ENCODE measurements at regions not wholly inside any gene's neighbourhood (a gene's known extent, or its start where the extent isn't known, plus 50 kb on each side); places are given as distances from the start of the nearest gene placed in this dataset.

- TF ChIP-seq POLR2A (IDR thresholded peaks at IDR 0.05; ENCODE audit: low read depth, low read length): no peak
- FAIRE-seq (no peak), DNase-seq (ENCODE audit: insufficient read length, low spot score) (no peak)
These were observed 302.6 kb downstream of the ENC1 start for GRCh38 chr5:74337984-74338310.

- no peak for TF ChIP-seq POLR2A (IDR thresholded peaks at IDR 0.05; ENCODE audit: low read depth, low read length)
- no peak for FAIRE-seq
- no peak for DNase-seq (ENCODE audit: insufficient read length, low spot score)
These were observed 303.1 kb downstream of the ENC1 start for GRCh38 chr5:74337254-74337983.

- FAIRE-seq: no peak
- no peak for DNase-seq (ENCODE audit: insufficient read length, low spot score)
These were observed 304.2 kb downstream of the ENC1 start for GRCh38 chr5:74336297-74336696.

GRCh38 chr5:74334762-74335384 is 305.7 kb downstream of the ENC1 start:
- DNase-seq (ENCODE audit: insufficient read length, low spot score) (no peak), FAIRE-seq (no peak)
- no peak for TF ChIP-seq POLR2A (IDR thresholded peaks at IDR 0.05; ENCODE audit: low read depth, low read length)

More at GRCh38 chr5:74336297-74336696, 304.2 kb downstream of the ENC1 start:
- no peak for TF ChIP-seq POLR2A (IDR thresholded peaks at IDR 0.05; ENCODE audit: low read depth, low read length)

- FAIRE-seq (no peak), DNase-seq (ENCODE audit: insufficient read length, low spot score) (no peak)
- no peak for TF ChIP-seq POLR2A (IDR thresholded peaks at IDR 0.05; ENCODE audit: low read depth, low read length)
These were observed 306.3 kb downstream of the ENC1 start for GRCh38 chr5:74334062-74334761.

GRCh38 chr5:74333430-74333829 is 307.1 kb downstream of the ENC1 start:
- FAIRE-seq: no peak
- no peak for TF ChIP-seq POLR2A (IDR thresholded peaks at IDR 0.05; ENCODE audit: low read depth, low read length)
- DNase-seq (ENCODE audit: insufficient read length, low spot score): no peak

GRCh38 chr5:74332682-74333081 is 307.8 kb downstream of the ENC1 start:
- no peak for FAIRE-seq
- no peak for DNase-seq (ENCODE audit: insufficient read length, low spot score)
- TF ChIP-seq POLR2A (IDR thresholded peaks at IDR 0.05; ENCODE audit: low read depth, low read length): no peak

GRCh38 chr5:74332006-74332405 is 308.5 kb downstream of the ENC1 start:
- FAIRE-seq (no peak), DNase-seq (ENCODE audit: insufficient read length, low spot score) (no peak)
- no peak for TF ChIP-seq POLR2A (IDR thresholded peaks at IDR 0.05; ENCODE audit: low read depth, low read length)

GRCh38 chr5:74328221-74328630 is 312.3 kb downstream of the ENC1 start:
- FAIRE-seq: no peak
- no peak for DNase-seq (ENCODE audit: insufficient read length, low spot score)
- no peak for TF ChIP-seq POLR2A (IDR thresholded peaks at IDR 0.05; ENCODE audit: low read depth, low read length)

GRCh38 chr5:74327339-74327685 is 313.2 kb downstream of the ENC1 start:
- no peak for TF ChIP-seq POLR2A (IDR thresholded peaks at IDR 0.05; ENCODE audit: low read depth, low read length)
- FAIRE-seq (no peak), DNase-seq (ENCODE audit: insufficient read length, low spot score) (no peak)

- DNase-seq (ENCODE audit: insufficient read length, low spot score) (peak; percentile 49), FAIRE-seq (peak; percentile 73)
- TF ChIP-seq POLR2A (IDR thresholded peaks at IDR 0.05; ENCODE audit: low read depth, low read length): no peak
These were observed 313.8 kb downstream of the ENC1 start for GRCh38 chr5:74326571-74327338.

- FAIRE-seq (no peak), DNase-seq (ENCODE audit: insufficient read length, low spot score) (no peak)
- no peak for TF ChIP-seq POLR2A (IDR thresholded peaks at IDR 0.05; ENCODE audit: low read depth, low read length)
These were observed 314.7 kb downstream of the ENC1 start for GRCh38 chr5:74325866-74326265.

GRCh38 chr5:74324556-74324955 is 316.0 kb downstream of the ENC1 start:
- TF ChIP-seq POLR2A (IDR thresholded peaks at IDR 0.05; ENCODE audit: low read depth, low read length): no peak

GRCh38 chr5:74322944-74323343 is 317.6 kb downstream of the ENC1 start:
- no peak for DNase-seq (ENCODE audit: insufficient read length, low spot score)
- no peak for FAIRE-seq
- no peak for TF ChIP-seq POLR2A (IDR thresholded peaks at IDR 0.05; ENCODE audit: low read depth, low read length)

More at GRCh38 chr5:74324556-74324955, 316.0 kb downstream of the ENC1 start:
- FAIRE-seq (no peak), DNase-seq (ENCODE audit: insufficient read length, low spot score) (no peak)
